Fibroblast of skin of left biceps (primary cell): ENCODE measurements at regions not wholly inside any gene's neighbourhood (a gene's known extent, or its start where the extent isn't known, plus 50 kb on each side); places are given as distances from the start of the nearest gene placed in this dataset.
"Not testable (repeated sequence)": the region's sequence is repeated elsewhere in the genome, so short reads cannot be mapped to it uniquely, and the experiment has no call there.

ENCODE experiments used
- DNase-seq, 2 experiments: peaks; one replicate each; pipeline ENCODE4 v3.0.0-alpha.2; 2013; ENCODE audit warnings: low read depth in 2 of 2

DNA sequence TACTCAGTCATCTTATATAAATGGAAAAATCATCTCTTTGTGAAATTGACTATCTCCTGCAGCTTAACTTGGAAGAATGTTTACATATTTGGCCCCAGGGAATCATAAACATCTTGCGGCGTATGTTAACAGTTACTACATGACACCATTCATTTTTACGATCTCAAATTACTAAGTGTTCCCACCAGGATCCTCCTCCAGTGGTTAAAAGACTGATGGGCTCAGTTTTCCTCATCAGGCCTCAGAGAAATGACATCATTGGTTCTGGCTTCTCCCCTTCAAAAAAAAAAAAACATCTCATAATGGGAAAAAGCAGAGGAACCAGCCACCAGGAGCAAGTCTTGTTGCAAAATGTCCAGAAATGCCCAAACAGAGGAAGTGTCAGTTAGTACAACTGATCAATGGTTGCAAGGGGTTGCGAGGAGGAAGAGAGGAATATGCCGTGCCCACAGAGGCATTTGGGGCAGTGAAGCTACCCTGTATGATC, 70.5 kb upstream of the LIPC start:
- DNase-seq = peak; percentile 95 to 96

DNA sequence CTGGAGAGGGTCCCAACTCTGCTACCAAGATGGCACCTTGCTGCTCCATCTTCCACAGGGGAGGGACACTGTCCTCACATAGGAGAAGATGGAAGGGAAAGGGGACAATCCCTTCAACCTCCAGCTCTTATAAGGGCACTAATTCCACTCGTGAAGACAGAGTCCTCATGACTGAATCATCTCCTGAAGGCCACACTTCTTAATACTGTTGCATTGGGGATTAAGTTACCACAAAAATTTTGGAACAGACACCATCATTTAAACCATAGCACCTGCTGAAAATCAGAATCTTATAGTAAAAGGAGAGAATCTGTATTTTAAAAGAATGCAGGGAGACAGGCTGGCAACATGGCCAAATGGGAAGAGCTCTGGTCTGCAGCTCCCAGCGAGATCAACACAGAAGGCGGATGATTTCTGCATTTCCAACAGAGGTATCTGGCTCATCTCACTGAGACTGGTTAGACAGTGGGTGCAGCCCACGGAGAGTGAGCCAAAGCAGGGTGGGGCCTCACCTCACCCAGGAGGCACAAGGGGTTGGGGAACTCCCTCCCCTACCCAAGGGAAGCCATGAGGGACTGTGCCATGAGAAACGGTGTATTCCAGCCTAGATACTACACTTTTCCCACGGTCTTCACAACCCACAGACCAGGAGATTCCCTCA, 69.4 kb upstream of the LIPC start:
- DNase-seq = no peak

DNA sequence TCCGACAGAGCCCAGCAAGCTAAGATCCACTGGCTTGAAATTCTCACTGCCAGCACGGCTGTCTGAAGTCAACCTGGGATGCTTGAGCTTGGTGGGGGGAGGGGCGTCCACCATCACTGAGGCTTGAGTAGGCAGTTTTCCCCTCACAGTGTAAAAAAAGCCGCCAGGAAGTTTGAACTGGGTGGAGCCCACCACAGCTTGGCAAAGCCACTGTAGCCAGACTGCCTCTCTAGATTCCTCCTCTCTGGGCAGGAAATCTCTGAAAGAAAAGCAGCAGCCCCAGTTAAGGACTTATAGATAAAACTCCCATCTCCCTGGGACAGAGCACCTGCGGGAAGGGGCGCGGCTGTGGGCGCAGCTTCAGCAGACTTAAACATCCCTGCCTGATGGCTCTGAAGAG, 68.7 kb upstream of the LIPC start:
- DNase-seq = not testable (repeated sequence)

DNA sequence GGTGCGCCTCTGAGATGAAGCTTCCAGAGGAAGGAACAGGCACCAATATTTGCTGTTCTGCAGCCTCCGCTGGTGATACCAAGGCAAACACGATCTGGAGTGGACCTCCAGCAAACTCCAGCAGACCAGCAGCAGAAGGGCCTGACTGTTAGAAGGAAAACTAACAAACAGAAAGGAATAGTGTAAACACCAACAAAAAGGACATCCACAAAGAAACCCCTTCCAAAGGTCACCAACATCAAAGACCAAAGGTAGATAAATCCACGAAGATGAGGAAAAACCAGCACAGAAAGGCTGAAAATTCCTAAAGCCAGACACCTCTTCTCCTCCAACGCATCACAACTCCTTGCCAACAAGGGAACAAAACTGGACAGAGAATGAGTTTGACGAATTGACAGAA, 68.1 kb upstream of the LIPC start:
- not testable (repeated sequence) for DNase-seq

DNA sequence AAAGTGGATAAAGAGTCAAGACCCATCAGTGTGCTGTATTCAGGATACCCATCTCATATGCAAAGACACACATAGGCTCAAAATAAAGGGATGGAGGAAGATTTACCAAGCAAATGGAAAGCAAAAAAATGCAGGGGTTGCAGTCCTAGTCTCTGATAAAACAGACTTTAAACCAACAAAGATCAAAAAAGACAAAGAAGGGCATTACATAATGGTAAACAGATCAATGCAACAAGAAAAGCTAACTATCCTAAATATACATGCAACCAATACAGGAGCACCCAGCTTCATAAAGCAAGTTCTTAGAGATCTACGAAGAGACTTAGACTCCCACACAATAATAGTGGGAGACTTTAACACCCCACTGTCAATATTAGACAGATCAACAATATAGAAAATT, 66.7 kb upstream of the LIPC start:
- not testable (repeated sequence) for DNase-seq

DNA sequence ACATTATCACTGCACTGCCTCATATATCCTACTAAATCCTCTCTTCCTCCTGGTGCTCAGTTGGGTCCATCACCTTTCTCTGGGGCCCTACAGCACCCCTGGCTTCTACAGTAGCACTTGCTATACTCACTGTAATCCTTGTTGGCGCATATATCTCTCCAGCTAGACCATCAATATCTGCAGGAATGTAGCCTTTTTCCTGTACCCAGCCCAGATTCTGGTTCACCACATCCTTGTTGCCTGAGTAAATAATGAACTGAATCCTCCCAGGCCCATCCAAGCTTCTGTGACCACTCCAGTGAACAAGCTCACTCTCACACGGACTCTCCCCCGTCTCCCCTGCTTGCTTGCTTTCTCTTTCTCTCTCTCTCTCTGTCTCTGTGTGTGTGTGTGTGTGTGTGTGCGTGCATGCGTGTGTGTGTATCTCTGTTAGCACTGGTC, 62.5 kb upstream of the LIPC start:
- no peak for DNase-seq

DNA sequence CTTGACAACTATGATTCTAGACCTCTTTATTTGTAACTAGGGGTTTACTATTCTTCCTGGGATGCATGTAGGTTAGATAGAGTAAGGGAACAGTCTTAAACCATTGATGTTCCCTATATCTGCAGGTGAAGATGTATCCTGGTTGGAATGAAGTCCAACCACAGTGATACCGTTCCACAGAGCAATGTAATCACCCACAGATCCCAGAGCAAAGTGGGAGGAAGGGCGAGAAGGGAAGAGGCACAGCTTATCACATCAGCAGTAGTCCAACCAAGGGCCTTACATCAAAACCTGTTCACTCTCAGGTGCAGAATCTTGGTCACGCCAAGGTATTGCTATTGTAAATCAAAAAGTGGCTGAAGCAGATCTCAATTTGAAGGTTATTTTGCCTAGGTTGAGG, 61.8 kb upstream of the LIPC start:
- DNase-seq = no peak

DNA sequence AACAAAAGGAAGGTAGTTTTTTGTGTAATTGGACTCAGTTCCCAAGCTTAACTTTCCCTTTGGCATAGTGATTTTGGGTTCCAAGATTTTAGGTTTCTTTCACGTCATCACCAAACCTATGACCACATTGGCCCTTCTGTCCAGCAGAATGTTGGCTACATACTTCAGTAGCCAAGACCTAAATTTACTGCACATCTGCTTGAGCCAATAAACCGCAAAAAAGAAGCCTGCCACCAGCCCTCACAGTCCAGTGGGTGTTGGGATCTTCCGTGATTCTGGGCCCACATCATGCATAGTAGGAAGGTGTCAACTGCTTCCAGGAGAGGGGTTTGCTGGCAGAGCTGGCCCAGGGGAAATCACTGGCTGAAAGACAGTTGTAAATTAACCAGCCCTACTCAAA, 57.6 kb upstream of the LIPC start:
- DNase-seq = no peak

DNA sequence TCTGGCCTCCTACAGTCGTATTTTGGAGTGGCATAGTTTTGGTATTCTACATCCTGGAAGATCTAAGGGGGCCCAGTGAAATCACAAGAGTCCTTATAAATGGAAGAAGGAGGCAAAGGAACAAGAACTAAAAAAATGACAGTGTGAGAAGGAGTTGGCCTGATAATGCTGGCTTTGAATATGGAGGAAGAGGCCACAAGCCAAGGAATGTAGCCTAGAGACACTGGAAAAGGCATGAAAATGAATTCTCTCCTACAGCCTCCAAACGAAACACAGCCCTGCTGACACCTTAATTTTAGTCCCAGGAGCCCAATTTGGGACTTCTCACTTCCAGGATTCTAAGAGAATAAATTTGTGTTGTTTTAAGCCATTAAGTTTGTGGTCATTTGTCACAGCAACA, 54.6 kb upstream of the LIPC start:
- no peak for DNase-seq

DNA sequence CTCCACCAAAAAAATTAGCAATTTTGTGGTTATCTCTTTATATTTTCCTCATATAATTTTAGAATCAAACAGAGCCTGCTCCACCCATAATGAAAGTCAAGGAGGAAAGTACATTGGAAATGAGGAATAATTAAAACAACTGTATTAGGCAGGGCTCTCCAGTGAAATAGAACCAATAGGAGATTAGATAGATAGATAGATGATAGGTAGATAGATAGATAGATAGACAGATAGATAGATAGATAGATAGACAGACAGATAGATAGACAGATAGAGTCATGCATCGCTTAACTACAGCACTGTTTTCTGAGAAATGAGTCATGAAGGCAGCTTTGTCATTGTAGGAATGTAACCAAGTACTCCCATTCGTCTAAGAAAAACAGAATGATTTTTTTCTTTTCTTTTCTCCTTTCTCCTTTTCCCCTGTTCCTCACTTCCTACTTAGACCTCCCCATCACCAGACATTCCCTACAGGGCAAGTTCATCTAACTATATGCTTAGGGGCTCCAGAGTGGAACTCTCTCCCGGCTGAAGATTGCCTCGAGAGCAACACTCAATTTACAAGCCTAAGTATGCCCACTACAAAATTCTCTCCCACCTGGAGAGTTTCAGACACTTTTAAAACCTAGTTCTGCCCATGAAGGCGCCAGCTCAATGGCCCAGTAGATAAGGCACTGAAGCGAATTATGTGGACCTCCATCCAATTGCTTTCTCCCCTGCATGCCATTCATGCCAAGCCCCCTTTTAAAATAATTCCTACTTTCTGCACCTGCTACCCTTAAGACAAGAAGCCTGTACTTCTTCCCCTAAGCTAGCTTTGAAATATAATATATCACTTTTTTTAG, 53.3 kb upstream of the LIPC start:
- DNase-seq = no peak

DNA sequence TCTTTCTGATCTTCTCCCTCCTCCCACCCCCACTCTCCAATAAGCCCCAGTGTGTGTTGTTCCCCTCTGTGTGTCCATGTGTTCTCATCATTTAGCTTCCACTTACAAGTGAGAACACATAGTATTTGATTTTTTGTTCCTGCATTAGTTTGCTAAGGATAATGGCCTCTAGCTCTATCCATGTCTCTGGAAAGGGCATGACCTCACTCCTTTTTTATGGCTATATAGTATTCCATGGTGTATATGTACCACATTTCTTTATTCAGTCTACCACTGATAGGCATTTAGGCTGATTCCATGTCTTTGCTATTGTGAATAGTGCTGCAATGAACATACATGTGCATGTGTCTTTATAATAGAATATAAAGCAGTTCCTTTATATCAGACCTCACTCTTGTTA, 52.3 kb upstream of the LIPC start:
- DNase-seq = not testable (repeated sequence)

DNA sequence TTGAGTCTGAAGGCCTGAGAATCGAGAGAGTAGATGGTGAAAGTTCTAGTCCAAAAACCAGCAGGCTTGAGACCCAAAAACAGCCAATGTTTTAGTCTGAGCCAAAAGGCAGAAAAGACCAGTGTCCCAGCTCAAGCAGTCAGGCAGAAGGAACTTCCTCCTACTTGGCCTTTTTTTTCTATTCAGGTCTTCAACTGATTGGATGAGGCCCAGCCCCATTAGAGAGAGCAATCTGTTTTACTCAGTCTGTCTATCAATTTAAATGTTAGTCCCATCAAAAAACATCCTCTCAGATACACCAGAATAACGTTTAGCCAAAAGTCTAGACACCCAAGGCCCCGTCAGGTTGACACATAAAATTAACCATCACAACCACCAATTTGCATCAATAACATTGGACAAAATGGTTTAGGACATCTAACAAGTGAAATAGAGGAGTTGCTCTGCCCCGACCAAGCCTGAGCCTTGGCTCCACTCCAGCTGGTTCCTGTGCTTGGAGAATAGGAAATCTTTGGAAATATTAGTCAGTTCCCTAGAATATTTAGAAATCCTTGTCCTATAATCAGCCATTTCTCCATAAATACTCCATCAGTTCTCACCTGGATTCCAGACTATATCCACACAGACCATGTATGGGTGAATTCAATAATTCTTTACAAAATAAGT, 51.4 kb upstream of the LIPC start:
- DNase-seq = no peak

DNA sequence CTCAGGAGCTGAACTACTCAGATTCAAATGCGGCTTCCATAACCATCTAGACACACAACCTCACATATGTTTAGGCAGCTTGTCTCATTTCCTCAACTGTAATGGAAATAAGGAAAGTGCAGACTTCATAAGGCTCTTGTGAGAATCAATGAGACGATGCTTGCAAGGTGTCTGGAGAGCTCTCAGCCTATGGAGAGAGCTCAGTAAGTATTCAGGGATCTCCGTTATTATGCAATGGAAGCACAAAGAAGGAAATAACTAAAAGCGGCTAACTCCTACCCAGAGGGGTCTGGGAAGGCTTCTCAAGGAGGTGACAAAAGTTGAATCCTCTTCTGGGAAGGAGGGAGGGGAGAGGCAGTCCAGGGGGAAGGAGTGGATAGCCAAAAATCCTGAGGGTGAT, 50.1 kb upstream of the LIPC start:
- DNase-seq = no peak
